Upper lobe of left lung (tissue), 6 donors: ENCODE measurements at regions not wholly inside any gene's neighbourhood (a gene's known extent, or its start where the extent isn't known, plus 50 kb on each side); places are given as distances from the start of the nearest gene placed in this dataset.

Experiments
- ATAC-seq, 2 donors: fragments of 200-7000 bp; cut with Tn5 transposase; one replicate each; pipeline ENCODE4 v1.9.1; 2022; ENCODE audit warnings: mild to moderate bottlenecking in 2 of 2, moderate library complexity in 2 of 2; ENCODE audit not compliant: low FRiP score in 2 of 2
- DNase-seq, 2 donors: peaks; one replicate each; pipeline ENCODE4 v3.0.0-alpha.2; 2019 to 2020
- H3K27ac ChIP-seq, 4 donors: fragments of 200-600 bp; sonication (generic); one replicate each; pipeline ENCODE4 v1.5.1; 2016 to 2019
- H3K27me3 ChIP-seq, 4 donors: fragments of 200-600 bp; sonication (generic); one replicate each; pipeline ENCODE4 v1.5.1; 2017 to 2019
- H3K36me3 ChIP-seq, 4 donors: fragments of 200-600 bp; sonication (generic); one replicate each; pipeline ENCODE4 v1.5.1; 2016 to 2019
- H3K4me1 ChIP-seq, 4 donors: fragments of 200-600 bp; sonication (generic); one replicate each; pipeline ENCODE4 v1.5.1; 2018 to 2019
- H3K4me3 ChIP-seq, 4 donors: fragments of 200-600 bp; sonication (generic); one replicate each; pipeline ENCODE4 v1.5.1; 2017 to 2019; ENCODE audit warnings: mild to moderate bottlenecking in 2 of 4, moderate library complexity in 1 of 4
- H3K9me3 ChIP-seq, 4 donors: fragments of 200-600 bp; sonication (generic); one replicate each; pipeline ENCODE4 v1.5.1; 2018 to 2019
- EP300 ChIP-seq, 4 donors: sonication (generic); formaldehyde crosslinking; IDR thresholded peaks; one replicate each; pipeline ENCODE4 v1.5.1; 2017; ENCODE audit warnings: antibody characterized with exemption in 4 of 4, control low read depth in 2 of 4
- POLR2A ChIP-seq, 4 donors: fragments of 450-650 bp; IDR thresholded peaks; one replicate each; pipeline ENCODE4 v1.5.1; 2016 to 2017; ENCODE audit warnings: antibody characterized with exemption in 4 of 4, mild to moderate bottlenecking in 2 of 4
- POLR2AphosphoS5 ChIP-seq, 2 donors: sonication (generic); formaldehyde crosslinking; IDR thresholded peaks; one replicate each; pipeline ENCODE4 v1.5.1; 2017; ENCODE audit warnings: antibody characterized with exemption in 2 of 2
- WGBS, 2 donors: methylation state at CpG; one replicate each; pipeline ENCODE4 v1.1.5; 2017 to 2018; 5-methylcytosine and 5-hydroxymethylcytosine counted together
- TF ChIP-seq, protein P1 (sequence below), 6 experiments: fragments of 450-650 bp in 4 of 6; fragments of 200-600 bp in 2 of 6; sonication (generic) in 2 of 6; IDR thresholded peaks; one replicate each; pipeline ENCODE4 v1.5.1; 2016 to 2019; ENCODE audit warnings: antibody characterized with exemption in 6 of 6
- donor health status: DM: no; HTN: no; CAD: no; lungs with moderate emphysema.
- donor health status: DM: no; HTN: yes; CAD: no; lungs with severe emphysema.

- TF ChIP-seq POLR2A (IDR thresholded peaks at IDR 0.05): no peak
- TF ChIP-seq, protein P1, sequence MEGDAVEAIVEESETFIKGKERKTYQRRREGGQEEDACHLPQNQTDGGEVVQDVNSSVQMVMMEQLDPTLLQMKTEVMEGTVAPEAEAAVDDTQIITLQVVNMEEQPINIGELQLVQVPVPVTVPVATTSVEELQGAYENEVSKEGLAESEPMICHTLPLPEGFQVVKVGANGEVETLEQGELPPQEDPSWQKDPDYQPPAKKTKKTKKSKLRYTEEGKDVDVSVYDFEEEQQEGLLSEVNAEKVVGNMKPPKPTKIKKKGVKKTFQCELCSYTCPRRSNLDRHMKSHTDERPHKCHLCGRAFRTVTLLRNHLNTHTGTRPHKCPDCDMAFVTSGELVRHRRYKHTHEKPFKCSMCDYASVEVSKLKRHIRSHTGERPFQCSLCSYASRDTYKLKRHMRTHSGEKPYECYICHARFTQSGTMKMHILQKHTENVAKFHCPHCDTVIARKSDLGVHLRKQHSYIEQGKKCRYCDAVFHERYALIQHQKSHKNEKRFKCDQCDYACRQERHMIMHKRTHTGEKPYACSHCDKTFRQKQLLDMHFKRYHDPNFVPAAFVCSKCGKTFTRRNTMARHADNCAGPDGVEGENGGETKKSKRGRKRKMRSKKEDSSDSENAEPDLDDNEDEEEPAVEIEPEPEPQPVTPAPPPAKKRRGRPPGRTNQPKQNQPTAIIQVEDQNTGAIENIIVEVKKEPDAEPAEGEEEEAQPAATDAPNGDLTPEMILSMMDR (IDR thresholded peaks at IDR 0.05): no peak
- TF ChIP-seq POLR2AphosphoS5 (IDR thresholded peaks at IDR 0.05): no peak
- no peak for TF ChIP-seq EP300 (IDR thresholded peaks at IDR 0.05)
- H3K9me3 ChIP-seq: peaks cover 0 to 48% (median 10%) of the 10 kb centered on the region in 4 donors
- H3K27ac ChIP-seq: no peak overlapping the region
- no peak overlapping the region for H3K4me3 ChIP-seq
- ATAC-seq: no peak
- 71 to 72% methylated on average over 4 of the region's 4 CpGs for WGBS, 2 donors
- H3K4me1 ChIP-seq: no peaks in the 10 kb centered on the region
- no peaks in the 10 kb centered on the region for H3K27me3 ChIP-seq
- DNase-seq: no peak
- no peaks in the 10 kb centered on the region for H3K36me3 ChIP-seq
Measured at GRCh38 chr12:38016602-38017001, 300.0 kb upstream of the ALG10B start.

- Histone ChIP-seq H3K4me1 (no peaks in the 10 kb centered on the region), H3K27ac (no peak overlapping the region), H3K36me3 (no peaks in the 10 kb centered on the region), H3K4me3 (no peak overlapping the region), H3K9me3 (peaks cover 0 to 35% (median 13%) of the 10 kb centered on the region in 4 donors), H3K27me3 (no peaks in the 10 kb centered on the region)
- WGBS, 2 donors: 25 to 28% methylated on average over 1 of the region's 1 CpG
- no peak for ATAC-seq
- DNase-seq: no peak
- no peak for TF ChIP-seq POLR2AphosphoS5 (IDR thresholded peaks at IDR 0.05)
- TF ChIP-seq, protein P1 (IDR thresholded peaks at IDR 0.05): no peak
- TF ChIP-seq EP300 (IDR thresholded peaks at IDR 0.05): no peak
- no peak for TF ChIP-seq POLR2A (IDR thresholded peaks at IDR 0.05)
Measured at GRCh38 chr12:38025916-38026315, 290.7 kb upstream of the ALG10B start.

GRCh38 chr12:38053113-38053512 lies 263.5 kb upstream of the ALG10B start:
- peaks cover 0 to 17% (median 2%) of the 10 kb centered on the region in 4 donors for H3K9me3 ChIP-seq
- H3K27me3 ChIP-seq: no peaks in the 10 kb centered on the region
- ATAC-seq: no peak
- no peak overlapping the region for H3K27ac ChIP-seq
- TF ChIP-seq POLR2A (IDR thresholded peaks at IDR 0.05): no peak
- no peak for TF ChIP-seq POLR2AphosphoS5 (IDR thresholded peaks at IDR 0.05)
- TF ChIP-seq EP300 (IDR thresholded peaks at IDR 0.05): no peak
- TF ChIP-seq, protein P1 (IDR thresholded peaks at IDR 0.05): no peak
- H3K4me3 ChIP-seq: no peak overlapping the region
- no peaks in the 10 kb centered on the region for H3K4me1 ChIP-seq
- H3K36me3 ChIP-seq: no peaks in the 10 kb centered on the region
- 56 to 63% methylated on average over 16 of the region's 16 CpGs for WGBS, 2 donors
- peak in 1 of 2 donors; percentile 62 for DNase-seq

GRCh38 chr12:38053655-38054464 lies 262.7 kb upstream of the ALG10B start:
- 64 to 66% methylated on average over 33 to 34 of the region's 34 CpGs for WGBS, 2 donors

More at GRCh38 chr12:38053655-38054464, 262.7 kb upstream of the ALG10B start:
- H3K36me3 ChIP-seq: no peaks in the 10 kb centered on the region
- no peaks in the 10 kb centered on the region for H3K4me1 ChIP-seq
- peaks cover 0 to 17% (median 2%) of the 10 kb centered on the region in 4 donors for H3K9me3 ChIP-seq
- no peak for TF ChIP-seq POLR2A (IDR thresholded peaks at IDR 0.05)
- TF ChIP-seq, protein P1 (IDR thresholded peaks at IDR 0.05): peak in 3 of 6 experiments; percentile 31 to 57 (median 39)
- H3K27ac ChIP-seq: no peak overlapping the region
- peak; percentile 13 to 37 for DNase-seq
- no peak for ATAC-seq
- H3K4me3 ChIP-seq: no peak overlapping the region
- H3K27me3 ChIP-seq: no peaks in the 10 kb centered on the region
